ENCODE measurements at regions not wholly inside any gene's neighbourhood (a gene's known extent, or its start where the extent isn't known, plus 50 kb on each side); places are given as distances from the start of the nearest gene placed in this dataset.
"Not testable (repeated sequence)": the region's sequence is repeated elsewhere in the genome, so short reads cannot be mapped to it uniquely, and the experiment has no call there.

DNA sequence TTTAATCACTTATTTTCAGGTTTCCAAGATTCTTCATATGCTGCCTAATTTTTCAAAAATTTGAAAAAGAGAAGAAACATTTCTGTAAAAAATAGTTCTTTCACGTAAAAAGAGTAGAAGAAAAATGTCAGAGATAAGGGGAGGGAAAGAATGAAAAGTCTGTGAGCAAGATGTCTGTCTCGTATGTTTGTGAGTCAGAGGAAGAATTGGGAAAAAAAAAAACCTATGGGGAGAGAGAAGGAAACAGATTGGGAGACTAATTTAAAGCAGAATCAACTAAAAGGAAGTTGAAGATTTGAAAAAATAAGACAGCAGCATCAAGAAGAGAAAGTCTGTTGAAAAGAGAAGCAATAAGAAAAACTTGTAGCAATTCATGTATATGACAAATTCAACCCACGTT, 456.3 kb downstream of the HINT1 start:
- DNase-seq, result no peak

- DNase-seq, result no peak
Observed at GRCh38 chr5:130706696-130707095, 458.4 kb downstream of the HINT1 start.

- no peak for DNase-seq
Observed at GRCh38 chr5:130705368-130705767, 459.7 kb downstream of the HINT1 start.

DNA sequence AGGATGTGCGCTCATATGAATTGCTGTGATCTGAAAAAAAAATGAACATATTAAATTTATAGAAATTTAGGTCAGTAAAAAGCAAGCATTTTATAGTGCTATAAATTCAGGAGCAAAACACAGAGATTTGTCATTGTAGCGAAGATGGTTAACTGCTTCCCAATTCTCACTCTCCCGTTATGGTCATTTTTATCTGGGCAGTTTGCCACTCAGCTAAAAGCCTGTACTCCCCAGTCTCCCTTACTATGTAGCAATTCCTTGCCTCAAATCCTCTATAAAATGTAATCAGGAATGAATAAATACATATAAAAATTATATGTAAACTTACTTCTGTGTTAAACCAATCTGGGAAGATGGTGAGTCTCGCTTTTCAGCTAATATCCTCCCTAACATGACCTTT, 471.5 kb downstream of the HINT1 start:
- DNase-seq, result no peak

- DNase-seq, result no peak
Observed at GRCh38 chr5:130692770-130693169, 472.3 kb downstream of the HINT1 start.

GRCh38 chr5:130689831-130690230, 475.2 kb downstream of the HINT1 start:
- no peak for DNase-seq

GRCh38 chr5:130687085-130687733, 477.8 kb downstream of the HINT1 start:
- no peak for DNase-seq

GRCh38 chr5:130678637-130679036, 486.4 kb downstream of the HINT1 start:
- no peak for DNase-seq

DNA sequence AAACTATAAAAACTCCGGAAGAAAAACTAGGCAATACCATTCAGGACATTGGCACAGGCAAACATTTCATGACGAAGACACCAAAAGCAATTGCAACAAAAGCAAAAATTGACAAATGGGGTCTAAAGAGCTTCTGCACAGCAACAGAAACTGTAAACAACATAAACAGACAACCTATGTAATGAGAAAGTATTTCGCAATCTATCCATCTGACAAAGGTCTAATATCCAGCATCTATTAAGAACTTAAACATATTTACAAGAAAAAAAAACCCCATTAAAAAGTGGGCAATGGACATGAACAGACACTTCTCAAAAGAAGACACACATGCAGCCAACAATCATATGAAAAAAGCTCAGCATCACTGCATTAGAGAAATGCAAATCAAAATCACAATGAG, 498.6 kb downstream of the HINT1 start:
- DNase-seq, result no peak

GRCh38 chr5:130652176-130652575, 512.9 kb downstream of the HINT1 start:
- DNase-seq, result no peak

DNA sequence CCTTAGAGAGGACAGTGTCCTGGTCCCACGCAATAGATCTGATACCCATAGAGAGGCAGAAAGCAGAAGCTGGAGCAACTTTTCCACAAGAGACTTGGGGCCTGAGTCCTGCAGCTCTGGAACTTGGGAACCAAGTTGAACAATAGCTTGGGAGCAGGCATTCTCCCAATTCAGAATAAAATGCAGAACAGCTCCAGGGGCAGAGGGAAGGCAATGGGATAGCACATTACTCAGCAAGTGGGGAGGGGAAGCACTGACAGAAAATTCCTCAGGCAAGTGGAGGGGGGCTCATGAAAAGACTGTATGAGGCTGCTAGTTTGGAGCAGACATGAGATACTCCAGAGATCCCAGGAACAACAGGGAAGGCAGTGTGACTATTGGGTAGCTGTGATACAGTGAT, 513.6 kb downstream of the HINT1 start:
- DNase-seq, result no peak

DNA sequence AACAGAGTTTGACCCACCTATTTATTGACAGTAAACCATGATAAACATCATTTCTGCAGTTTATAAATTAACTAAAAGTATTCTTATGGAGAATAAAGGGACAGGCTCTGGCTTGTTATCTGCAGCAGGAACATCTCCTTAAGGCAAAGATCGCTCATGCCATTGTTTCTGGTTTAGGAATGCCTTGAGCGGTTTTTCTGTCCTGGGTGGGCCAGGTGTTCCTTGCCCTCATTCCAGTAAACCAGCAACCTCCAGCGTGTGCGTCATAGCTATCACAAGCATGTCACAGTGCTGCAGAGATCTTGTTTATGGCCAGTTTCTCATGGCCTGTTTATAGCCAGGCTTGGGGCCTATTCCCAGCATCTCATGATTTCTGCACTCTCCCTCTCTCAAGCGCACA, 521.7 kb downstream of the HINT1 start:
- DNase-seq, result no peak

- DNase-seq, result no peak
Observed at GRCh38 chr5:130642461-130642860, 522.6 kb downstream of the HINT1 start.

GRCh38 chr5:130627145-130627544, 537.9 kb downstream of the HINT1 start:
- DNase-seq, result no peak

GRCh38 chr5:130624805-130625204, 540.3 kb downstream of the HINT1 start:
- no peak for DNase-seq

GRCh38 chr5:130616161-130616560, 548.9 kb downstream of the HINT1 start:
- no peak for DNase-seq

- DNase-seq, result no peak
Observed at GRCh38 chr5:130605234-130605633, 559.8 kb downstream of the HINT1 start.

DNA sequence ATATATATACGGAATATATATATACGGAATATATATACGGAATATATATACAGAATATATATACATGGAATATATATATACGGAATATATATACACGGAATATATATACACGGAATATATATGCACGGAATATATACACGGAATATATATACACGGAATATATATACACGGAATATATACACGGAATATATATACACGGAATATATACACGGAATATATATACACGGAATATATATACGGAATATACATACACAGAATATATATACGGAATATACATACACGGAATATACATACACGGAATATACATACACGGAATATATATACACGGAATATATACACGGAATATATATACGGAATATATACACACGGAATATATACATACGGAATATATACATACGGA, 568.4 kb downstream of the HINT1 start:
- not testable (repeated sequence) for DNase-seq

DNA sequence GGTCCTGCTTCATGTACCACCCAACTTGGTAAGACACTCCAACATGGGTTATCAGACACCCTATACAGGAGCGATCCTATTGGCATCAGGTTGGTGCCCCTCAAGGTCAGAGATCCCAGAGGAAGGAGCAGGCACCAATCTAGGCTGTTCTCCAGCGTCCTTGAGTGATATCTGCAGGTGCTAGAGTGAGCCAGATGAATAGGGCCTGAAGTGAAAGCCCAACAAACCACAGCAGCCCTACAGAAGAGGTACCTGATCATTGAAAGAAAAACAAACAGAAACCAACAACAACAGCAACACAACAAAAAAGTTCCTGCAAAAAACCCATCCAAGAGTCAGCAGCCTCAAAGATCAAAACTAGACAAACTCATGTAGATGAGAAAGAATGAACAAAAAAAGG, 584.8 kb downstream of the HINT1 start:
- no peak for DNase-seq

GRCh38 chr5:130578354-130578753, 586.7 kb downstream of the HINT1 start:
- DNase-seq, result no peak

DNA sequence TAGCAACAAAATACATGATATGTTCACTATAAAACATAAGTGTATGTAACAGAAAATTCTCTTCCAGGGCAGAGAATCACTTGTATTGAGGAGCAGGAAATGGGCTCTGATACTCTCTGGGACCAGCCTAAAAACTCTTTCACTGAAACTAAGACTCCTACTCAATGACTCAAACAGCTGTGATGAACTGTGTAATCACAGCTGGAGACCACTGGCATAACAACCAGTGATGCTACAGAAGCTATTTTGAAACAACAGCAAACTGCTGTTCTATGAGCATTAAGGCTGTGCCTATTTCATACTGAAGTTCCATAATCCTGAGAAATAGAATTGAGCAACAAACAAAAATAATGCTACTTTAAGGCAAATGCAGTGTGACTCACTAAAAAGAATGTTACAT, 594.0 kb downstream of the HINT1 start:
- no peak for DNase-seq

GRCh38 chr5:130568791-130569190, 596.3 kb downstream of the HINT1 start:
- DNase-seq, result no peak

GRCh38 chr5:130555429-130555828, 609.6 kb downstream of the HINT1 start:
- DNase-seq, result no peak

DNA sequence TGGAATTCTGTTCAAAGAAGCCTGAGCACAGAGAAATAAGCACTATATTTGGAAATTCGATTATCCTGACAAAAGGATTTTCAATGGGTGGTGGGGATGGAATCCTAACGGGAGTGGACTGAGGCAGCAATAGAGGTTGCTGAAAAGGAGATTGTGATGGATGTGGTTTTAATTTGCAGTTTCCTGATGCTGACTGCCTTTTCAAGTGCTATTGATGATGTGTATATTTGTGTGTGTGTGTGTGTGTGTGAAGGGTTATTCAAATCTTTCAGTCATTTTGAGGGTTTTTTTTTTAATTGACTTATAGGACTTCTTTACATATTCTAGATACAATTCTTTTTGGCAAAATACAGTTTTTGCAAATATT, 614.5 kb downstream of the HINT1 start:
- DNase-seq, result no peak

DNA sequence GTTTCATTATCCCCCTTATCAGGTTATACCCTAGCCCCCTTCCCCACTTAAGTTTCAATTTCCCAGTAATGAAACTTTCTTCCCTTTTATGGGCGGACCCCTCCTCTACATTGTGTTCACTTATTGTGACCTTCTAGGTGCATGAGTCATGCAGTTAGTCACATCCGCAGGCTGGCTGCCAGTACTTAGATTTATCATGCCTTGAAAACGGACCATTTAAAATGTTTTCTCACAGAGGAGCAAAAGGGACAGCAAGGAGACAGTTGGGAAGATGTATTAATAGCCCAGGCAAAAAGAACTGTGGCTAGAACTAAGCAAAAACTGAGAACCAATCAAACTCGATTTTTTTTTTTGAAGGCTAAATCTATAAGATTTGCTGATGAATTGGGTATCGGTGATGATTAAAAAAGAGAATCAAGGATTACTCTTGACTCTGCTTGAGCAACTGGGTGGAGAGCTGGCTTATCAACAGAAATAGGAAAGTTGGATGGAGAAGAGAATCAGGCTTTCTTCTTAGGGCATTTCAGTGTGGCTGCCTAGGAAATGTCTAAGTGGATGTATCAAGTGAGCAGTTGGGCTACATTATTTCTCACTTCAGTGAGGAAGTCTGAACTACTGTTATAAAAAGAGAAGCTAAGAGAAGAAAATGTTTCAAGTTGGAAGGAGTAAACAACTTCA, 615.0 kb downstream of the HINT1 start:
- no peak for DNase-seq
